ENCODE measurements at regions not wholly inside any gene's neighbourhood (a gene's known extent, or its start where the extent isn't known, plus 50 kb on each side); places are given as distances from the start of the nearest gene placed in this dataset.

DNA sequence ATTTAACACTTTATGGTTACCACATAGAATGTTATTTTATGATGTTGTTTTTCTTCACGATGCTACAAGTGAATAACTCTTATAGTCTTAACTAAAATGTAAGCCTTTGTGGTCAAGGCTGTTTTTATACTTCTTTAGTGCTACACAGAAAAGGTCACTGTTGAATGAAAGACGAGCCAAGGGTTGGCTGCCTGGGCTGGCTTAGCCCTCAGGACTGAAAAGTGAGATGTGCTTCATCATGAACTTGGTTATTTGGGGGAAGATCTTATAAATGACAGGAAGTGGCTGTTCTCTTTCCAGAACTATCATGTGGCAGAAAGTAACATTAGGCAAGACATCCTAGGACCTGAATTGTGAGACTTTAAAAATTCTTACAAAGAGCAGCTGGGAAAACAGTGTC, 404.0 kb downstream of the BTBD3 start:
- no peak for DNase-seq (ENCODE audit: low read depth)
- Histone ChIP-seq H3K4me3 (ENCODE audit: low read depth, low read length) (no peak overlapping the region), H3K36me3 (ENCODE audit: control insufficient read depth, insufficient read depth, low read length) (no peaks in the 10 kb centered on the region), H3K27me3 (ENCODE audit: control insufficient read depth, insufficient read depth, low read length) (no peaks in the 10 kb centered on the region)
- TF ChIP-seq, protein P1, sequence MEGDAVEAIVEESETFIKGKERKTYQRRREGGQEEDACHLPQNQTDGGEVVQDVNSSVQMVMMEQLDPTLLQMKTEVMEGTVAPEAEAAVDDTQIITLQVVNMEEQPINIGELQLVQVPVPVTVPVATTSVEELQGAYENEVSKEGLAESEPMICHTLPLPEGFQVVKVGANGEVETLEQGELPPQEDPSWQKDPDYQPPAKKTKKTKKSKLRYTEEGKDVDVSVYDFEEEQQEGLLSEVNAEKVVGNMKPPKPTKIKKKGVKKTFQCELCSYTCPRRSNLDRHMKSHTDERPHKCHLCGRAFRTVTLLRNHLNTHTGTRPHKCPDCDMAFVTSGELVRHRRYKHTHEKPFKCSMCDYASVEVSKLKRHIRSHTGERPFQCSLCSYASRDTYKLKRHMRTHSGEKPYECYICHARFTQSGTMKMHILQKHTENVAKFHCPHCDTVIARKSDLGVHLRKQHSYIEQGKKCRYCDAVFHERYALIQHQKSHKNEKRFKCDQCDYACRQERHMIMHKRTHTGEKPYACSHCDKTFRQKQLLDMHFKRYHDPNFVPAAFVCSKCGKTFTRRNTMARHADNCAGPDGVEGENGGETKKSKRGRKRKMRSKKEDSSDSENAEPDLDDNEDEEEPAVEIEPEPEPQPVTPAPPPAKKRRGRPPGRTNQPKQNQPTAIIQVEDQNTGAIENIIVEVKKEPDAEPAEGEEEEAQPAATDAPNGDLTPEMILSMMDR (IDR thresholded peaks at IDR 0.05; ENCODE audit: insufficient read depth, low read length, poor library complexity, severe bottlenecking): no peak

DNA sequence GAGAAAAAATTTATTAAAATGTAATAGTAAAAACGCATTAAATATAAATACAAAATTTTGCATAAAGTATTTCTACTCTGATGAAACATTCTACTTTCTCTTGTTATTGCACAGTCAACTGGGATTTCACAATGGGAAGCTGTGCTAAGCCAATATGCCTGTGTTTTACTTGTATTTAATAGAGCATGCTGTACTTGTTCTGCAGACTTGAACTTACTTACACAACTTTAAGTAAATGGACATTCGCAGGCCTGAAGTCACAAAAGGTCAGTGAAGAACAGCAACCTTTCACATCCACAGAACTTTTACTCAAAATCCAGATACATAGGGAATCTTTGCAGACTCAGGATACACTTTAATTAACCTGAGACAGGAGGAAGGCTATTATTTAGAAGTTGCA, 409.5 kb downstream of the BTBD3 start:
- TF ChIP-seq, protein P1 (IDR thresholded peaks at IDR 0.05; ENCODE audit: insufficient read depth, low read length, poor library complexity, severe bottlenecking): no peak
- DNase-seq (ENCODE audit: low read depth): no peak
- no peak overlapping the region for H3K4me3 ChIP-seq (ENCODE audit: low read depth, low read length)
- H3K36me3 ChIP-seq (ENCODE audit: control insufficient read depth, insufficient read depth, low read length): no peaks in the 10 kb centered on the region
- no peaks in the 10 kb centered on the region for H3K27me3 ChIP-seq (ENCODE audit: control insufficient read depth, insufficient read depth, low read length)

DNA sequence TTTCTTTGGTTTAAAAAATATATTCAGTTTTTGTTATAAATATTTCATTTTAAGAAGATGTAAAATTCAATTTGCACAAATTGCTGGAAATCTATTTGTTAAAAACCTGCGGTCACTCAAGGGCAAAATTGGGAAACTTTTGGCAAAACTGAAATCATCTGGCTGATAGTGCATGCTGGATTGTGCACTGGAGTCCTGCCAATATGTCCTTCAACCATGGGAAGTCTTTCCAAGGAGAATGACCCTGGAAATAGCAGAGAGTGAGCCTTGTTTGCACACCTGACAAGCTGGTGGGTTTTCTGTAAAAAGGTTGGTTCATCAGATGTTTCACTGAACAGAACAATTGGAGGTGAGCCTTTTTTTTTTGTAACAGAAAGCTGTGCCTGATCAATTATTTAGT, 413.5 kb downstream of the BTBD3 start:
- Histone ChIP-seq H3K36me3 (ENCODE audit: control insufficient read depth, insufficient read depth, low read length) (no peaks in the 10 kb centered on the region), H3K4me3 (ENCODE audit: low read depth, low read length) (no peak overlapping the region), H3K27me3 (ENCODE audit: control insufficient read depth, insufficient read depth, low read length) (no peaks in the 10 kb centered on the region)
- TF ChIP-seq, protein P1 (IDR thresholded peaks at IDR 0.05; ENCODE audit: insufficient read depth, low read length, poor library complexity, severe bottlenecking): no peak
- DNase-seq (ENCODE audit: low read depth): no peak

DNA sequence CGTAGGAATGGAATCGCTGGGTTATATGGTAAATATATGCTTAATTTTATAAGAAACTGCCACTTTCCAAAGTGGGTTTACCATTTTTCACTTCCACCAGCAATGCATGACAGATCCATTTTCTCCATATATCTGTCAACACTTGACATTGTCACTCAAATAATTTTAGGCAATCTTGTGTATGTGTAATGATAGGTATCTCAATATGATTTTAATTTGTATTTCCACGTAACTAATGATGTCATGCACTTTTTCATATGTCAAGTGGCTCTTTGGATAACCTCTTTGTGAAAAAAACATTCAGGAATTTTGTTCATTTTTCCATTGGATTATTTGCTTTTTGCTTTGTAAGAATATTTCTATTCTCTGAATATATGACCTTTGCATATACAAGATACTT, 419.9 kb downstream of the BTBD3 start:
- TF ChIP-seq, protein P1 (IDR thresholded peaks at IDR 0.05; ENCODE audit: insufficient read depth, low read length, poor library complexity, severe bottlenecking): no peak
- DNase-seq (ENCODE audit: low read depth): no peak
- no peak overlapping the region for H3K4me3 ChIP-seq (ENCODE audit: low read depth, low read length)
- no peaks in the 10 kb centered on the region for H3K36me3 ChIP-seq (ENCODE audit: control insufficient read depth, insufficient read depth, low read length)
- no peaks in the 10 kb centered on the region for H3K27me3 ChIP-seq (ENCODE audit: control insufficient read depth, insufficient read depth, low read length)

DNA sequence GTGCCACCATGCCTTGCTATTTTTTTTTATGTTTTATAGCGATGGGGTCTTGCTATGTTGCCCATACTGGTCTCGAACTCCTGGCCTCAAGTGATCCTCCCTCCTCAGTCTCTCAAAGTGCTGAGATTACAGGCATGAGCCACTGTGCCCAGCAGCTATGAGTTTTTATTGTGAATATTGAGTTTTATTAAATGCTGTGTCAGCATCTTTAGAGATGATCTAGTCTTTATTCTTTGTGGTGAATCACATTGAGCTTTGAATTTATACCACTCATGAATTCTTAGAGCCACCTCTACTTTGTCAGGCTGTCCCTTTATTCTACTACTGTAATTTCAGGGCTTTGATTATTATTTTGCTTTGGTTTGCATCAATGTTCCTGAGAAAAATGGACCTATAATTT, 428.3 kb downstream of the BTBD3 start:
- Histone ChIP-seq H3K27me3 (ENCODE audit: control insufficient read depth, insufficient read depth, low read length) (no peaks in the 10 kb centered on the region), H3K36me3 (ENCODE audit: control insufficient read depth, insufficient read depth, low read length) (no peaks in the 10 kb centered on the region), H3K4me3 (ENCODE audit: low read depth, low read length) (no peak overlapping the region)
- no peak for DNase-seq (ENCODE audit: low read depth)
- TF ChIP-seq, protein P1 (IDR thresholded peaks at IDR 0.05; ENCODE audit: insufficient read depth, low read length, poor library complexity, severe bottlenecking): no peak

DNA sequence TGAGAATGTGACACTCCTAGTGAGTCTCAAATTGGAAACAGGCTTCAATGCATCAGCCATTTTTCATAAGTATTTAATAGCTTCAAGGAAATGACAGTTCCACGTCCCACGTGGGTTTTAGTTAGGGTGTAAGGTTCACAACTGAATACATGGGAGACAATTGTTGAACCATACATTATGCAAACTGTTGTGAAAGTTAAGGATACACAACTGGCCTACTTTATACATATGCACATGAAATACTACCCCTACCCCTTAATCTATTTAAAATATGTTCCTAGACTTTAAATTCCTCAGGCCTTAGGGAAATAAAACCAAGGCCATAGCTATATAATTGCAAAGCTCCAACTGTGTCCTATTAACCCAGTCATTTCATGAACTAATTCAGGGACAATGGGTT, 436.1 kb downstream of the BTBD3 start:
- no peak overlapping the region for H3K4me3 ChIP-seq (ENCODE audit: low read depth, low read length)
- TF ChIP-seq, protein P1 (IDR thresholded peaks at IDR 0.05; ENCODE audit: insufficient read depth, low read length, poor library complexity, severe bottlenecking): no peak
- no peaks in the 10 kb centered on the region for H3K36me3 ChIP-seq (ENCODE audit: control insufficient read depth, insufficient read depth, low read length)
- no peaks in the 10 kb centered on the region for H3K27me3 ChIP-seq (ENCODE audit: control insufficient read depth, insufficient read depth, low read length)
- no peak for DNase-seq (ENCODE audit: low read depth)
